RPMI8226 (cell line): ENCODE measurements at regions not wholly inside any gene's neighbourhood (a gene's known extent, or its start where the extent isn't known, plus 50 kb on each side); places are given as distances from the start of the nearest gene placed in this dataset.
A peak's percentile ranks its signal among the peaks of the same experiment; 100 is the strongest.
"Not testable (repeated sequence)": the region's sequence is repeated elsewhere in the genome, so short reads cannot be mapped to it uniquely, and the experiment has no call there.

ENCODE experiments used
- DNase-seq: peaks from one replicate; pipeline ENCODE4 v3.0.0-alpha.2; 2015

- DNase-seq = no peak
Measured at GRCh38 chr6:69623357-69623756, 173.5 kb downstream of the LMBRD1 start.

- no peak for DNase-seq
Measured at GRCh38 chr6:69622924-69623323, 173.9 kb downstream of the LMBRD1 start.

GRCh38 chr6:69622230-69622629 lies 174.6 kb downstream of the LMBRD1 start:
- peak; percentile 36 for DNase-seq

- DNase-seq = no peak
Measured at GRCh38 chr6:69617163-69617562, 179.6 kb downstream of the LMBRD1 start.

GRCh38 chr6:69609836-69610472 lies 186.9 kb downstream of the LMBRD1 start:
- DNase-seq = no peak

- DNase-seq = no peak
Measured at GRCh38 chr6:69601132-69601531, 195.7 kb downstream of the LMBRD1 start.

- no peak for DNase-seq
Measured at GRCh38 chr6:69594405-69594804, 202.4 kb downstream of the LMBRD1 start.

- DNase-seq = no peak
Measured at GRCh38 chr6:69593706-69594105, 203.1 kb downstream of the LMBRD1 start.

GRCh38 chr6:69589626-69590025 lies 207.2 kb downstream of the LMBRD1 start:
- DNase-seq = no peak

- peak; percentile 10 for DNase-seq
Measured at GRCh38 chr6:69584913-69585729, 211.7 kb downstream of the LMBRD1 start.

- DNase-seq = no peak
Measured at GRCh38 chr6:69584536-69584912, 212.3 kb downstream of the LMBRD1 start.

- no peak for DNase-seq
Measured at GRCh38 chr6:69581581-69581980, 215.2 kb downstream of the LMBRD1 start.

- DNase-seq = no peak
Measured at GRCh38 chr6:69580706-69581105, 216.1 kb downstream of the LMBRD1 start.

- DNase-seq = no peak
Measured at GRCh38 chr6:69578361-69578890, 218.4 kb downstream of the LMBRD1 start.

GRCh38 chr6:69571234-69571633 lies 225.6 kb downstream of the LMBRD1 start:
- DNase-seq = no peak

- no peak for DNase-seq
Measured at GRCh38 chr6:69570106-69570505, 226.7 kb downstream of the LMBRD1 start.

GRCh38 chr6:69560597-69560996 lies 236.2 kb downstream of the LMBRD1 start:
- peak; percentile 5 for DNase-seq

- no peak for DNase-seq
Measured at GRCh38 chr6:69555088-69555638, 241.6 kb downstream of the LMBRD1 start.

GRCh38 chr6:69542494-69542893 lies 254.3 kb downstream of the LMBRD1 start:
- DNase-seq = no peak

- no peak for DNase-seq
Measured at GRCh38 chr6:69527921-69528476, 268.8 kb downstream of the LMBRD1 start.

- DNase-seq = not testable (repeated sequence)
Measured at GRCh38 chr6:69515480-69515879, 281.3 kb downstream of the LMBRD1 start.

- DNase-seq = no peak
Measured at GRCh38 chr6:69494595-69494994, 302.2 kb downstream of the LMBRD1 start.

GRCh38 chr6:69489970-69490369 lies 306.8 kb downstream of the LMBRD1 start:
- no peak for DNase-seq

GRCh38 chr6:69487688-69488087 lies 309.1 kb downstream of the LMBRD1 start:
- DNase-seq = no peak
